ENCODE measurements at regions not wholly inside any gene's neighbourhood (a gene's known extent, or its start where the extent isn't known, plus 50 kb on each side); places are given as distances from the start of the nearest gene placed in this dataset.
A peak's percentile ranks its signal among the peaks of the same experiment; 100 is the strongest.

GRCh38 chr13:106373989-106374572 lies 161.4 kb downstream of the EFNB2 start:
- in situ Hi-C loops (cut with MboI): no loop called here
- H3K9ac ChIP-seq: no peak overlapping the region

GRCh38 chr13:106373304-106373988 lies 162.0 kb downstream of the EFNB2 start:
- in situ Hi-C loops (cut with MboI): no loop called here
- no peak for DNase-seq
- H3K9ac ChIP-seq: no peak overlapping the region
- H3K79me2 ChIP-seq (ENCODE audit: insufficient read depth): no peaks in the 10 kb centered on the region
- H2AFZ ChIP-seq: no peak overlapping the region
- WGBS, 2 experiments (ENCODE audit: low coverage in 1 of 2, low lambda C conversion rate in 2 of 2, missing lambda C conversion rate in 2 of 2): 50 to 57% methylated on average over 7 of the region's 7 CpGs
- TF ChIP-seq EZH2phosphoT487 (IDR thresholded peaks at IDR 0.05; ENCODE audit: insufficient read depth, low read depth) (no peak), EZH2 (IDR thresholded peaks at IDR 0.05; ENCODE audit: insufficient read depth, poor library complexity, severe bottlenecking) (no peak)
- H3K36me3 ChIP-seq (ENCODE audit: low read depth): no peaks in the 10 kb centered on the region
- H3K9me3 ChIP-seq (ENCODE audit: low read depth): no peaks in the 10 kb centered on the region
- no peaks in the 10 kb centered on the region for H4K20me1 ChIP-seq (ENCODE audit: insufficient read depth)
- peak overlapping the region; percentile 50 for H3K4me2 ChIP-seq (ENCODE audit: unreplicated experiment)
- no peaks in the 10 kb centered on the region for H3K9me2 ChIP-seq (ENCODE audit: insufficient read depth)
- H3K27ac ChIP-seq: no peak overlapping the region
- no peak overlapping the region for H3K4me3 ChIP-seq
- peaks cover 11% of the 10 kb centered on the region; the same call in 1 of the 2 replicates for H3F3A ChIP-seq (ENCODE audit: insufficient read depth)
- H3K27me3 ChIP-seq (replicated peaks; ENCODE audit: insufficient read depth): no peaks in the 10 kb centered on the region
- H3K4me1 ChIP-seq (ENCODE audit: insufficient read depth): peaks cover 34% of the 10 kb centered on the region

More at GRCh38 chr13:106373989-106374572, 161.4 kb downstream of the EFNB2 start:
- Histone ChIP-seq H3F3A (ENCODE audit: insufficient read depth) (peaks cover 11% of the 10 kb centered on the region; the same call in 1 of the 2 replicates), H3K4me1 (ENCODE audit: insufficient read depth) (peaks cover 40% of the 10 kb centered on the region), H3K36me3 (ENCODE audit: low read depth) (no peaks in the 10 kb centered on the region), H3K79me2 (ENCODE audit: insufficient read depth) (no peaks in the 10 kb centered on the region), H3K4me3 (no peak overlapping the region), H3K9me3 (ENCODE audit: low read depth) (no peaks in the 10 kb centered on the region), H4K20me1 (ENCODE audit: insufficient read depth) (no peaks in the 10 kb centered on the region), H3K9me2 (ENCODE audit: insufficient read depth) (no peaks in the 10 kb centered on the region), H3K4me2 (ENCODE audit: unreplicated experiment) (no peak overlapping the region), H2AFZ (peak overlapping the region; percentile 15; the same call in 1 of the 2 replicates), H3K27ac (no peak overlapping the region), H3K27me3 (replicated peaks; ENCODE audit: insufficient read depth) (no peaks in the 10 kb centered on the region)
- 66 to 80% methylated on average over 4 of the region's 4 CpGs for WGBS, 2 experiments (ENCODE audit: low coverage in 1 of 2, low lambda C conversion rate in 2 of 2, missing lambda C conversion rate in 2 of 2)
- TF ChIP-seq EZH2 (IDR thresholded peaks at IDR 0.05; ENCODE audit: insufficient read depth, poor library complexity, severe bottlenecking) (no peak), EZH2phosphoT487 (IDR thresholded peaks at IDR 0.05; ENCODE audit: insufficient read depth, low read depth) (no peak)
- DNase-seq: peak; percentile 41

GRCh38 chr13:106372199-106373155 lies 163.0 kb downstream of the EFNB2 start:
- no peak overlapping the region for H3K4me3 ChIP-seq
- no peaks in the 10 kb centered on the region for H3K27me3 ChIP-seq (replicated peaks; ENCODE audit: insufficient read depth)
- H3F3A ChIP-seq (ENCODE audit: insufficient read depth): peaks cover 11% of the 10 kb centered on the region; the same call in 1 of the 2 replicates
- H3K9ac ChIP-seq: no peak overlapping the region
- in situ Hi-C loops (cut with MboI): no loop called here
- peaks cover 34% of the 10 kb centered on the region for H3K4me1 ChIP-seq (ENCODE audit: insufficient read depth)
- no peaks in the 10 kb centered on the region for H4K20me1 ChIP-seq (ENCODE audit: insufficient read depth)
- H3K9me3 ChIP-seq (ENCODE audit: low read depth): no peaks in the 10 kb centered on the region
- no peaks in the 10 kb centered on the region for H3K79me2 ChIP-seq (ENCODE audit: insufficient read depth)
- H3K9me2 ChIP-seq (ENCODE audit: insufficient read depth): no peaks in the 10 kb centered on the region
- peak; percentile 60 for DNase-seq
- H3K27ac ChIP-seq: 0 out of 2 replicates have a peak overlapping the region, but pooled peaks have one; percentile 21
- 44 to 48% methylated on average over 7 of the region's 7 CpGs for WGBS, 2 experiments (ENCODE audit: low coverage in 1 of 2, low lambda C conversion rate in 2 of 2, missing lambda C conversion rate in 2 of 2)
- H2AFZ ChIP-seq: no peak overlapping the region; the same call in 1 of the 2 replicates
- H3K36me3 ChIP-seq (ENCODE audit: low read depth): no peaks in the 10 kb centered on the region
- TF ChIP-seq EZH2phosphoT487 (IDR thresholded peaks at IDR 0.05; ENCODE audit: insufficient read depth, low read depth) (no peak), EZH2 (IDR thresholded peaks at IDR 0.05; ENCODE audit: insufficient read depth, poor library complexity, severe bottlenecking) (no peak)
- peak overlapping the region; percentile 50 for H3K4me2 ChIP-seq (ENCODE audit: unreplicated experiment)

- 89 to 91% methylated on average over 5 of the region's 5 CpGs for WGBS, 2 experiments (ENCODE audit: low coverage in 1 of 2, low lambda C conversion rate in 2 of 2, missing lambda C conversion rate in 2 of 2)
- TF ChIP-seq EZH2phosphoT487 (IDR thresholded peaks at IDR 0.05; ENCODE audit: insufficient read depth, low read depth): no peak
- no peak for TF ChIP-seq EZH2 (IDR thresholded peaks at IDR 0.05; ENCODE audit: insufficient read depth, poor library complexity, severe bottlenecking)
Observed at GRCh38 chr13:106371024-106371423, 164.4 kb downstream of the EFNB2 start.

More at GRCh38 chr13:106371024-106371423, 164.4 kb downstream of the EFNB2 start:
- DNase-seq: no peak
- Histone ChIP-seq H2AFZ (no peak overlapping the region), H3K4me1 (ENCODE audit: insufficient read depth) (peaks cover 27% of the 10 kb centered on the region), H3K4me3 (no peak overlapping the region), H3F3A (ENCODE audit: insufficient read depth) (peaks cover 11% of the 10 kb centered on the region; the same call in 1 of the 2 replicates), H3K9me3 (ENCODE audit: low read depth) (no peaks in the 10 kb centered on the region), H3K79me2 (ENCODE audit: insufficient read depth) (no peaks in the 10 kb centered on the region), H3K27ac (no peak overlapping the region), H3K9me2 (ENCODE audit: insufficient read depth) (no peaks in the 10 kb centered on the region), H3K27me3 (replicated peaks; ENCODE audit: insufficient read depth) (no peaks in the 10 kb centered on the region), H3K36me3 (ENCODE audit: low read depth) (no peaks in the 10 kb centered on the region), H4K20me1 (ENCODE audit: insufficient read depth) (no peaks in the 10 kb centered on the region), H3K4me2 (ENCODE audit: unreplicated experiment) (no peak overlapping the region), H3K9ac (no peak overlapping the region)
- in situ Hi-C loops (cut with MboI): no loop called here
